ENCODE measurements at regions not wholly inside any gene's neighbourhood (a gene's known extent, or its start where the extent isn't known, plus 50 kb on each side); places are given as distances from the start of the nearest gene placed in this dataset.

DNA sequence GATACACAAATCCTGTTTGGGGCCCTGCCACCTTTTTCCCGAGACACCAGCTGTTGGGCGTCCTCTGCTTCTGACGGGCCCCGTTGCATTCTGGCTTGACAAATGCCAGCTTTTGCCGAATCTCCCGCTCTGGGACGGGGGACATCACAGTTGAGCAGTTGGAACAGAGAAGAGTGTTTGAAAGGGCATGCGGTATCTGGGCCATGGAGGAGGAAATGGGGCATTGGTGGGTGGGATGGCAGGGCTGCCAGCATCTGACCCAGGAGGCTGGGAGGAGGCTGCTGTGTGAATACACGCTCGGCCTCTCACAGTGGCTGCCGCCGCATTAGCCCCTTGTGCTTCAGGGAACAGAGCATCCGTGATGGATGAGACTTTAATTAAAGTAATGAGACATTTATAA is 184.3 kb upstream of the TNRC6C start:
- H3K27ac Mint-ChIP-seq (ENCODE audit: unreplicated experiment): no peak overlapping the region
- H3K9me3 Mint-ChIP-seq (ENCODE audit: unreplicated experiment): no peaks in the 10 kb centered on the region
- TF ChIP-seq, protein P1, sequence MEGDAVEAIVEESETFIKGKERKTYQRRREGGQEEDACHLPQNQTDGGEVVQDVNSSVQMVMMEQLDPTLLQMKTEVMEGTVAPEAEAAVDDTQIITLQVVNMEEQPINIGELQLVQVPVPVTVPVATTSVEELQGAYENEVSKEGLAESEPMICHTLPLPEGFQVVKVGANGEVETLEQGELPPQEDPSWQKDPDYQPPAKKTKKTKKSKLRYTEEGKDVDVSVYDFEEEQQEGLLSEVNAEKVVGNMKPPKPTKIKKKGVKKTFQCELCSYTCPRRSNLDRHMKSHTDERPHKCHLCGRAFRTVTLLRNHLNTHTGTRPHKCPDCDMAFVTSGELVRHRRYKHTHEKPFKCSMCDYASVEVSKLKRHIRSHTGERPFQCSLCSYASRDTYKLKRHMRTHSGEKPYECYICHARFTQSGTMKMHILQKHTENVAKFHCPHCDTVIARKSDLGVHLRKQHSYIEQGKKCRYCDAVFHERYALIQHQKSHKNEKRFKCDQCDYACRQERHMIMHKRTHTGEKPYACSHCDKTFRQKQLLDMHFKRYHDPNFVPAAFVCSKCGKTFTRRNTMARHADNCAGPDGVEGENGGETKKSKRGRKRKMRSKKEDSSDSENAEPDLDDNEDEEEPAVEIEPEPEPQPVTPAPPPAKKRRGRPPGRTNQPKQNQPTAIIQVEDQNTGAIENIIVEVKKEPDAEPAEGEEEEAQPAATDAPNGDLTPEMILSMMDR (IDR thresholded peaks at IDR 0.05): no peak
- H3K27me3 Mint-ChIP-seq (ENCODE audit: unreplicated experiment): peaks cover 7% of the 10 kb centered on the region
- DNase-seq (ENCODE audit: extremely low spot score, unreplicated experiment): no peak
- no peaks in the 10 kb centered on the region for H3K36me3 Mint-ChIP-seq (ENCODE audit: unreplicated experiment)
- no peak overlapping the region for H3K4me3 Mint-ChIP-seq (ENCODE audit: unreplicated experiment)
- H3K4me1 Mint-ChIP-seq (ENCODE audit: unreplicated experiment): peaks cover 10% of the 10 kb centered on the region

DNA sequence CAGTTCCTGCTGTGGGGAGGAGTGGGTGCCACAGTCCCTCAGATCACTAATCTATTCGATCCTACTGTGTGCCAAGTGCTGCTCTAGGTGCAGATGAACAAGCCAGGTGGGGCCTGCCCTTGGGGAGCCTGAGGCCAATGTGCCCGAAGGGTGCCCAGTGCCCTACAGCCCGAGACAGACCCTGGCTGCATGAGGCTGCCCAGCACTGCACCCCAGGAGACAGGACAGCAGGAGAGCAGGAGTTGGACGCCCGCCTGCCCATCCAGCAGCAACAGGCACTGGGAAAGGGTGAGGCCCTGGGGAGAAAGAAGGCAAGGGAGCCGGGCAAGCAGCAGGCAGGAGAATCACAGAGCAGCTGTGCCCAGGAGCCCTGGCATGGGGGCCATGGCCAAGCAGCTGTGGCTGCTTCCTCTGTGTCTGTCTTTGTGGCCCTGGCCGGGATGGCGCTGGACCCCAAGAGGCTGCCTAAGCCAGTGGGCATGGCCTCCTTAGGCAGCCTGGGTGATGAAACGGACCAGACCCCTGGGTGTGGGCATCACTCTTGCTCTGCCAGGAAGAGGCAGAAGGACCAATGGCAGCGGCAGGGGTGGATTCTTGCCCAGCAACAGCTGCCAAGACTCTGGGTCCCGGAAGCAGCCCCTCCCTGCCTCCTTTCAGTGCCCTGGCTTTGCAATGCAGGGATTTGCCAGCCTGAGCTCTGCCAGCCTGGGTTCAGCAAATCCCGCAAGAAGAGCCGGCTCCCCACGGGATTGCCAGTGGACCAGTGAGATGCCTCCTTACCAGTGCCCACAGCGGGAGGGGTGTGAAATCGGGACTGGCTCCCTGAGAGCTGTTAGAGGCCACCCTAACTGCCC is 179.6 kb upstream of the TNRC6C start:
- TF ChIP-seq, protein P1 (IDR thresholded peaks at IDR 0.05): no peak
- peaks cover 12% of the 10 kb centered on the region for H3K27me3 Mint-ChIP-seq (ENCODE audit: unreplicated experiment)
- H3K4me3 Mint-ChIP-seq (ENCODE audit: unreplicated experiment): no peak overlapping the region
- no peak overlapping the region for H3K27ac Mint-ChIP-seq (ENCODE audit: unreplicated experiment)
- H3K4me1 Mint-ChIP-seq (ENCODE audit: unreplicated experiment): peaks cover 3% of the 10 kb centered on the region
- no peaks in the 10 kb centered on the region for H3K36me3 Mint-ChIP-seq (ENCODE audit: unreplicated experiment)
- DNase-seq (ENCODE audit: extremely low spot score, unreplicated experiment): no peak
- H3K9me3 Mint-ChIP-seq (ENCODE audit: unreplicated experiment): no peaks in the 10 kb centered on the region

DNA sequence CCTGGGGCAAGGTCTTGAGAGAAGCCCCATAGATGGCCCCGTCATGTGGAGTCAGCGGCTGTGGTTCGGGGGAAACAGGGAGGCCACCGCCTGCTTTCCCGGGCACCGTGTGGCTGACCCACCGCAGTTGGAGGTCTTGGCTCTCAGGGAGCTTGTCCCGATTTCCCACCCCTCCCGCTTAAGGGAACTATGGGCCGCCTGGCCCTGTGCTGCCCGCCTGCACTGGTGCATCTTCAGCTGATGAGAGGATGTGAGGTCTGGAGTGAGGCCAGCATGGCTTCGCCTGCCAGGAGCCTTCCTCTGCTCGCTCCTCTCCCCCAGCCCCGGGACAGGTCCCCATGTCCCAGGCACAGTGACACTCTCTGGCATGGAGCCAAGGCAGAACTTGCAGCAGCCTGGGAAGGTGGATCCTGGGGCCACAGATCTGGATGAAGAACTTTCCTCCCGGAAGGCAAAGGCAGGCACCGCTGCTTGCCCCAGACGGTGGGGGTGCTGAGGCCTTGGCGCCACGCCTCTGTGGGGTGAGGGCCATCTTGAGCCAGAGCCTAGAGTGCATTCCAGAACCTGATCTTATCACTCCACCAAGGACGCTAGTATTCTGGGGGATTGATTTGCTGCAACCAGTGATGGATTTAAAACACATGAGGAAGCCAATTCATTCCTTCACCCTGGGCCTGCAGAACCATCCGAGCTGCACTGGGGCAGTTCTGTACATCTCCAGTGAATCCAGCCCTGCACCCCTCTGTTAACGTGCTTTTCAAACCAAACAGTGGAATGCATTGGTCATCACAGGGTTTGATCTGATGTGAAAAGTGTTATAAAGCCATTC is 178.6 kb upstream of the TNRC6C start:
- Mint-ChIP-seq H3K27me3 (ENCODE audit: unreplicated experiment) (peaks cover 21% of the 10 kb centered on the region), H3K36me3 (ENCODE audit: unreplicated experiment) (no peaks in the 10 kb centered on the region), H3K27ac (ENCODE audit: unreplicated experiment) (no peak overlapping the region), H3K4me3 (ENCODE audit: unreplicated experiment) (no peak overlapping the region), H3K9me3 (ENCODE audit: unreplicated experiment) (no peaks in the 10 kb centered on the region), H3K4me1 (ENCODE audit: unreplicated experiment) (peaks cover 3% of the 10 kb centered on the region)
- TF ChIP-seq, protein P1 (IDR thresholded peaks at IDR 0.05): no peak
- no peak for DNase-seq (ENCODE audit: extremely low spot score, unreplicated experiment)

DNA sequence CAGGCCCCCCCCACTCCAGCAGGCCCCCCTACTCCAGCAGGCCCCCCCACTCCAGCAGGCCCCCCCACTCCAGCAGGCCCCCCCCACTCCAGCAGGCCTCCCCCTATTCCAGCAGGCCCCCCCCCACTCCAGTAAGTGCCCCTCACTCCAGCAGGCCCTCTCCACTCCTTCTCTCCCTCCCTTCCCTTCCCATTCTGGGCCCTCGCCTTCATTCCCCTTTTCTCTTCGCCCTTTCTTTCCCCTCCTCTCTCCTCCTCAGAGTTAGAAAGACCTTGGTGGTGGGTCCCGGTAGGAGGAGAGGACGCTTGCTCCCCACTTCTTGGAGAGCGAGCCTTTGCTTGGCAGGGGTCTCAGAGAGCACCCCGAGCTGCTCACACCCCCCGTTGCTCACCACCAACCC is 177.0 kb upstream of the TNRC6C start:
- peaks cover 3% of the 10 kb centered on the region for H3K4me1 Mint-ChIP-seq (ENCODE audit: unreplicated experiment)
- TF ChIP-seq, protein P1 (IDR thresholded peaks at IDR 0.05): no peak
- peaks cover 37% of the 10 kb centered on the region for H3K27me3 Mint-ChIP-seq (ENCODE audit: unreplicated experiment)
- H3K36me3 Mint-ChIP-seq (ENCODE audit: unreplicated experiment): no peaks in the 10 kb centered on the region
- H3K9me3 Mint-ChIP-seq (ENCODE audit: unreplicated experiment): no peaks in the 10 kb centered on the region
- no peak overlapping the region for H3K27ac Mint-ChIP-seq (ENCODE audit: unreplicated experiment)
- no peak for DNase-seq (ENCODE audit: extremely low spot score, unreplicated experiment)
- H3K4me3 Mint-ChIP-seq (ENCODE audit: unreplicated experiment): no peak overlapping the region

DNA sequence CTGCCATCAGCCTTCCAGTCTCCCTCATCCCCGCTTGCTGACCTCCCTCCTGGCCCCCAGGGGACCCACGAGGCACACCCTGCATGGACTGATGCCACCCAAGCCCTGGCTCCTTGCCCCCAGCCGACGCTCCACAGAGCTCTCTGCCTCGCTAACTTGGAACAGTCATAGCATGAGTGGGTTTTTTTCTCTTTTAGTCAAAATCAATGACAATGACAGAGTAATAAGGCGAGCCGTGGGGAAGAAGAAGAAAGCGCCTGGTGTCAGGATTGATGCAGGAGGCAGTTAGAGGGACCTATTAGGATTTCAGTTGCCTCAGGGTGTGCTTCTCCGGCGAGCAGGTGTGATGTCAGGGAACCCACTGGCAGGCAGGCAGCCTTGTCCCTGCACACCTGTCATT is 176.3 kb upstream of the TNRC6C start:
- Mint-ChIP-seq H3K9me3 (ENCODE audit: unreplicated experiment) (no peaks in the 10 kb centered on the region), H3K4me1 (ENCODE audit: unreplicated experiment) (peaks cover 3% of the 10 kb centered on the region), H3K36me3 (ENCODE audit: unreplicated experiment) (no peaks in the 10 kb centered on the region), H3K27me3 (ENCODE audit: unreplicated experiment) (peaks cover 44% of the 10 kb centered on the region), H3K27ac (ENCODE audit: unreplicated experiment) (no peak overlapping the region), H3K4me3 (ENCODE audit: unreplicated experiment) (no peak overlapping the region)
- no peak for DNase-seq (ENCODE audit: extremely low spot score, unreplicated experiment)
- TF ChIP-seq, protein P1 (IDR thresholded peaks at IDR 0.05): no peak

All from osteocyte (in vitro differentiated cells).